ENCODE measurements at regions not wholly inside any gene's neighbourhood (a gene's known extent, or its start where the extent isn't known, plus 50 kb on each side); places are given as distances from the start of the nearest gene placed in this dataset.

DNA sequence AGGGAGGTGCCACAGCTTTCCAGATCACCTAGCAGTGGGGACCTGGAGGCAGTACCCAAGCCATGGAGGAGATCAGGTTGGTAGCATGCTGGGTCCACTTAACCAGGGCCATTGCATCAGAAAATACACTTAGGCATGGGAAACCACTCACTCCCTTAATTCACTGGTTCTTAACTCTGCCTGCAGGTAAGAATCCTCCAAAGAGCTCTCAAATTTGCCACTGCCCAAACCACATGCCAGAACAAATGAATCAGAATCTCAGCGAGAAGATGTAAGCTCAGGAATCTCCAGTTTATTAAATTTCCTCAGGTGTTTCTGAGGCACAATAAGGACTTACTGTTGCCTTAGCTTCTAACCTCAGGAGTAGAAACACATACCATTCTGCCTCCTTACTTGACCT is 327.7 kb upstream of the RASGEF1B start:
- 83 to 94% methylated on average over 1 of the region's 1 CpG for WGBS, 2 donors

DNA sequence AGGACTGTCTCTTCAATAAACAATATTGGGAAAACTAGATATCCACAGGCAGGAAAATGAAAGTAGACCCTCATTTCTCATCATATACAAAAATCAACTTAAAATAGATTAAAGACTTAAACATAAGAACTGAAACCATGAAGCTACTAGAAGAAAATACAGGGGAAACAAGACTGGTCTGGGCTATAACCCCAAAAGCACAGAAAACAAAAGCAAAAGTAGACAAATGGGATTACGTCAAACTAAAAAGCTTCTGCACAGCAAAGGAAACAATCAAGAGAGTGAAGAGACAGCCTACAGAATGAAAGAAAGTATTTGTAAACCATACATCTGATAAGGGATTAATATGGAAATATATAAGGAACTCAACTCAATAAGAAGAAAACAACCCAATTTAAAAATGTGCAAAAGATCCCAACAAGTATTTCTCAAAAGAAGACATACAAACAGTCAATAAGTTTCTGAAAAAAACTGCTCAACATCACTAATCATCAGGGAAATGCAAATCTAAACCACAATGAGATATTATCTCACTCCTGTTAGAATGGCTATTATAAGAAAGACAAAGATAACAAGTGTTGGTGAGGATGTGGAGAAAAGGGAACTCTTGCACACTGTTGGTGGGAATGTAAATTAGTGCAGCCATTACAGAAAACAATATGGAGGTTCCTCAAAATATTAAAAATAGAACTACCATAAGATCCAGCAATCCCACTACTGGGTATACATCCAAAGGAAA is 325.3 kb upstream of the RASGEF1B start:
- Histone ChIP-seq H3K4me1 (ENCODE audit: control insufficient read depth in 5 of 5, insufficient read depth in 5 of 5, low read length in 5 of 5) (no peaks in the 10 kb centered on the region), H3K27me3 (ENCODE audit: control insufficient read depth in 3 of 3, insufficient read depth in 3 of 3, low read length in 2 of 3) (no peaks in the 10 kb centered on the region), H3K9ac (ENCODE audit: insufficient read depth in 1 of 2, low read length in 2 of 2) (no peak overlapping the region), H3K36me3 (ENCODE audit: control insufficient read depth in 4 of 4, insufficient read depth in 4 of 4, low read length in 4 of 4) (no peaks in the 10 kb centered on the region), H3K9me3 (ENCODE audit: control insufficient read depth in 4 of 4, insufficient read depth in 3 of 4, low read length in 3 of 4) (no peaks in the 10 kb centered on the region), H3K27ac (ENCODE audit: low read depth in 1 of 2, low read length in 1 of 2) (no peak overlapping the region), H3K4me3 (no peak overlapping the region)
- ATAC-seq (ENCODE audit: insufficient read depth, low FRiP score) (no peak), DNase-seq (no peak)
- 94% methylated on average over 1 of the region's 1 CpG for WGBS, 2 donors
- TF ChIP-seq, protein P1, sequence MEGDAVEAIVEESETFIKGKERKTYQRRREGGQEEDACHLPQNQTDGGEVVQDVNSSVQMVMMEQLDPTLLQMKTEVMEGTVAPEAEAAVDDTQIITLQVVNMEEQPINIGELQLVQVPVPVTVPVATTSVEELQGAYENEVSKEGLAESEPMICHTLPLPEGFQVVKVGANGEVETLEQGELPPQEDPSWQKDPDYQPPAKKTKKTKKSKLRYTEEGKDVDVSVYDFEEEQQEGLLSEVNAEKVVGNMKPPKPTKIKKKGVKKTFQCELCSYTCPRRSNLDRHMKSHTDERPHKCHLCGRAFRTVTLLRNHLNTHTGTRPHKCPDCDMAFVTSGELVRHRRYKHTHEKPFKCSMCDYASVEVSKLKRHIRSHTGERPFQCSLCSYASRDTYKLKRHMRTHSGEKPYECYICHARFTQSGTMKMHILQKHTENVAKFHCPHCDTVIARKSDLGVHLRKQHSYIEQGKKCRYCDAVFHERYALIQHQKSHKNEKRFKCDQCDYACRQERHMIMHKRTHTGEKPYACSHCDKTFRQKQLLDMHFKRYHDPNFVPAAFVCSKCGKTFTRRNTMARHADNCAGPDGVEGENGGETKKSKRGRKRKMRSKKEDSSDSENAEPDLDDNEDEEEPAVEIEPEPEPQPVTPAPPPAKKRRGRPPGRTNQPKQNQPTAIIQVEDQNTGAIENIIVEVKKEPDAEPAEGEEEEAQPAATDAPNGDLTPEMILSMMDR (IDR thresholded peaks at IDR 0.05; ENCODE audit: control extremely low read depth, extremely low read depth) = no peak

More for the DNA sequence above, 327.7 kb upstream of the RASGEF1B start:
- H3K36me3 ChIP-seq (ENCODE audit: control insufficient read depth in 4 of 4, insufficient read depth in 4 of 4, low read length in 4 of 4) = no peaks in the 10 kb centered on the region
- H3K27me3 ChIP-seq (ENCODE audit: control insufficient read depth in 3 of 3, insufficient read depth in 3 of 3, low read length in 2 of 3) = no peaks in the 10 kb centered on the region
- ATAC-seq (ENCODE audit: insufficient read depth, low FRiP score) = no peak
- no peak overlapping the region for H3K4me3 ChIP-seq
- H3K27ac ChIP-seq (ENCODE audit: low read depth in 1 of 2, low read length in 1 of 2) = no peak overlapping the region
- no peaks in the 10 kb centered on the region for H3K9me3 ChIP-seq (ENCODE audit: control insufficient read depth in 4 of 4, insufficient read depth in 3 of 4, low read length in 3 of 4)
- H3K9ac ChIP-seq (ENCODE audit: insufficient read depth in 1 of 2, low read length in 2 of 2) = no peak overlapping the region
- no peak for DNase-seq
- TF ChIP-seq, protein P1 (IDR thresholded peaks at IDR 0.05; ENCODE audit: control extremely low read depth, extremely low read depth) = no peak
- H3K4me1 ChIP-seq (ENCODE audit: control insufficient read depth in 5 of 5, insufficient read depth in 5 of 5, low read length in 5 of 5) = peaks cover 0 to 2% (median 0%) of the 10 kb centered on the region in 5 donors

DNA sequence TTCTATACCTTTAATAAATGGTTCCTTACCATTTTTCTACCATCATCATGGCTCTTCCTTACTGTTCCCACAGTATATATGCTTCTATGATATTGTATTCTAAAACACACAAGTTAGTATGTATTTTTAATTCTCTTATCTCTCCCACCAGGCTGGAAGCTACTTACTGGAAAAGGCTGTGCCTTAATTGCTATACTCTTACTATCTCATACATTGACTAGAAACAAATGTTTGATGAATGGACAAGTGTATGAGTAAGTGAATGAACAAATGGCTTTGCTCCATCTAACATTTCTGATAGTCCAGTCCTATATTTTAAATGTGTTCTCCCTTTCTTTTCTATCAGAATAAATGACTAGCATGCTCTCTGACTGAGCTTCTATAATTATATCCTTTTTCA is 320.8 kb upstream of the RASGEF1B start:
- H3K27ac ChIP-seq (ENCODE audit: low read depth in 1 of 2, low read length in 1 of 2) = no peak overlapping the region
- ATAC-seq (ENCODE audit: insufficient read depth, low FRiP score) (no peak), DNase-seq (no peak)
- TF ChIP-seq, protein P1 (IDR thresholded peaks at IDR 0.05; ENCODE audit: control extremely low read depth, extremely low read depth) = no peak
- H3K27me3 ChIP-seq (ENCODE audit: control insufficient read depth in 3 of 3, insufficient read depth in 3 of 3, low read length in 2 of 3) = no peaks in the 10 kb centered on the region
- no peak overlapping the region for H3K9ac ChIP-seq (ENCODE audit: insufficient read depth in 1 of 2, low read length in 2 of 2)
- no peak overlapping the region for H3K4me3 ChIP-seq
- no peaks in the 10 kb centered on the region for H3K36me3 ChIP-seq (ENCODE audit: control insufficient read depth in 4 of 4, insufficient read depth in 4 of 4, low read length in 4 of 4)
- H3K4me1 ChIP-seq (ENCODE audit: control insufficient read depth in 5 of 5, insufficient read depth in 5 of 5, low read length in 5 of 5) = no peaks in the 10 kb centered on the region
- H3K9me3 ChIP-seq (ENCODE audit: control insufficient read depth in 4 of 4, insufficient read depth in 3 of 4, low read length in 3 of 4) = no peaks in the 10 kb centered on the region

DNA sequence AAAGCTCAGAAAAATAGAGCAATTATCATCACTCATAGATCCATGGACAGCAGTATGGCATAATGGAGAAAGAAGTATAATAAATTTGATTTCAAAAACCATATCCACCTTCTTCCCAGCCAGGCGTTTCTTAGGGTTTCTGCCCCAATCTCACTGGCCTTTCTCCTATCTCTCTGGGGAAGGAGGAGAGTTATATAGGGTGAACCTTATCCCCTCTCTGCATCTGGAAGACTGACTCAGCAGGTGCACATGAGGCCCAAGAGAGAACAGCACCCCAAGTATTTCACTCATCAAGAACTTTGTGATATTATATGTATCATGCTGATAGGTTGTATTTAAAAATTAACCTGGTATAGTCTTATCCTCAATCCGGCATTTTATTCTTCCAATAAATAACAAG is 318.8 kb upstream of the RASGEF1B start:
- Histone ChIP-seq H3K9me3 (ENCODE audit: control insufficient read depth in 4 of 4, insufficient read depth in 3 of 4, low read length in 3 of 4) (no peaks in the 10 kb centered on the region), H3K36me3 (ENCODE audit: control insufficient read depth in 4 of 4, insufficient read depth in 4 of 4, low read length in 4 of 4) (no peaks in the 10 kb centered on the region), H3K27me3 (ENCODE audit: control insufficient read depth in 3 of 3, insufficient read depth in 3 of 3, low read length in 2 of 3) (no peaks in the 10 kb centered on the region), H3K27ac (ENCODE audit: low read depth in 1 of 2, low read length in 1 of 2) (no peak overlapping the region), H3K9ac (ENCODE audit: insufficient read depth in 1 of 2, low read length in 2 of 2) (no peak overlapping the region), H3K4me1 (ENCODE audit: control insufficient read depth in 5 of 5, insufficient read depth in 5 of 5, low read length in 5 of 5) (peaks cover 0 to 17% (median 8%) of the 10 kb centered on the region in 5 donors), H3K4me3 (no peak overlapping the region)
- TF ChIP-seq, protein P1 (IDR thresholded peaks at IDR 0.05; ENCODE audit: control extremely low read depth, extremely low read depth) = no peak
- DNase-seq (no peak), ATAC-seq (ENCODE audit: insufficient read depth, low FRiP score) (no peak)
- 43 to 96% methylated on average over 2 of the region's 2 CpGs for WGBS, 2 donors
